GM23248 (cell line): ENCODE measurements at regions not wholly inside any gene's neighbourhood (a gene's known extent, or its start where the extent isn't known, plus 50 kb on each side); places are given as distances from the start of the nearest gene placed in this dataset.

Experiments used
- EZH2 ChIP-seq: fragments of 200-600 bp; sonication (generic); IDR thresholded peaks from 2 replicates; pipeline ENCODE4 v1.6.1; 2018; ENCODE audit warnings: antibody characterized with exemption, mild to moderate bottlenecking; ENCODE audit not compliant: insufficient read depth, poor library complexity, severe bottlenecking
- EZH2phosphoT487 ChIP-seq: fragments of 200-600 bp; sonication (generic); IDR thresholded peaks from 2 replicates; pipeline ENCODE4 v1.6.1; 2018; ENCODE audit warnings: antibody characterized with exemption, moderate library complexity, mild to moderate bottlenecking, low read depth; ENCODE audit not compliant: insufficient read depth

GRCh38 chr19:30622276-30622675 is 250.1 kb downstream of the ZNF536 start:
- TF ChIP-seq EZH2 (no peak), EZH2phosphoT487 (no peak)
